Renal cortical epithelial cell (primary cell): ENCODE measurements at regions not wholly inside any gene's neighbourhood (a gene's known extent, or its start where the extent isn't known, plus 50 kb on each side); places are given as distances from the start of the nearest gene placed in this dataset.
"Not testable (repeated sequence)": the region's sequence is repeated elsewhere in the genome, so short reads cannot be mapped to it uniquely, and the experiment has no call there.

Experiments
- DNase-seq: peaks from one replicate; pipeline ENCODE4 v3.0.0-alpha.2; 2011; ENCODE audit warnings: low read depth

GRCh38 chr12:119931402-119931801 is 54.3 kb upstream of the CIT start:
- DNase-seq, result peak; percentile 27

- no peak for DNase-seq
Measured at GRCh38 chr12:119932921-119933320, 55.8 kb upstream of the CIT start.

- DNase-seq, result not testable (repeated sequence)
Measured at GRCh38 chr12:119934780-119935179, 54.3 kb upstream of the BICDL1 start.

- DNase-seq, result no peak
Measured at GRCh38 chr12:119936705-119937311, 52.2 kb upstream of the BICDL1 start.

GRCh38 chr12:119938049-119938667 is 50.9 kb upstream of the BICDL1 start:
- peak; percentile 47 for DNase-seq
